ENCODE measurements at regions not wholly inside any gene's neighbourhood (a gene's known extent, or its start where the extent isn't known, plus 50 kb on each side); places are given as distances from the start of the nearest gene placed in this dataset.

- no TSS peak for BruUV-seq (replicated peaks)
- Histone ChIP-seq H3K36me3 (ENCODE audit: control insufficient read depth, insufficient read depth, low read length) (no peaks in the 10 kb centered on the region), H3K4me1 (no peaks in the 10 kb centered on the region; the same call in 1 of the 2 replicates), H3K4me3 (ENCODE audit: low read depth, low read length) (no peak overlapping the region), H3K9me3 (no peaks in the 10 kb centered on the region), H3K27me3 (replicated peaks; ENCODE audit: control insufficient read depth, insufficient read depth, low read length) (no peaks in the 10 kb centered on the region)
- DNase-seq = no peak
- peaks cover 18% of the 10 kb centered on the region for H3K4me1 Mint-ChIP-seq (ENCODE audit: low read depth, unreplicated experiment)
- TF ChIP-seq, protein P1, sequence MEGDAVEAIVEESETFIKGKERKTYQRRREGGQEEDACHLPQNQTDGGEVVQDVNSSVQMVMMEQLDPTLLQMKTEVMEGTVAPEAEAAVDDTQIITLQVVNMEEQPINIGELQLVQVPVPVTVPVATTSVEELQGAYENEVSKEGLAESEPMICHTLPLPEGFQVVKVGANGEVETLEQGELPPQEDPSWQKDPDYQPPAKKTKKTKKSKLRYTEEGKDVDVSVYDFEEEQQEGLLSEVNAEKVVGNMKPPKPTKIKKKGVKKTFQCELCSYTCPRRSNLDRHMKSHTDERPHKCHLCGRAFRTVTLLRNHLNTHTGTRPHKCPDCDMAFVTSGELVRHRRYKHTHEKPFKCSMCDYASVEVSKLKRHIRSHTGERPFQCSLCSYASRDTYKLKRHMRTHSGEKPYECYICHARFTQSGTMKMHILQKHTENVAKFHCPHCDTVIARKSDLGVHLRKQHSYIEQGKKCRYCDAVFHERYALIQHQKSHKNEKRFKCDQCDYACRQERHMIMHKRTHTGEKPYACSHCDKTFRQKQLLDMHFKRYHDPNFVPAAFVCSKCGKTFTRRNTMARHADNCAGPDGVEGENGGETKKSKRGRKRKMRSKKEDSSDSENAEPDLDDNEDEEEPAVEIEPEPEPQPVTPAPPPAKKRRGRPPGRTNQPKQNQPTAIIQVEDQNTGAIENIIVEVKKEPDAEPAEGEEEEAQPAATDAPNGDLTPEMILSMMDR (IDR thresholded peaks at IDR 0.05; ENCODE audit: insufficient read depth in 1 of 2, low read depth in 1 of 2, low read length in 1 of 2, severe bottlenecking in 1 of 2, unreplicated experiment in 1 of 2) = no peak
- ChIA-PET CTCF (no interaction called here), POLR2A (no interaction called here)
- intact Hi-C loops (cut with micrococcal nuclease; ENCODE audit: unreplicated experiment) = no loop called here
- no peaks in the 10 kb centered on the region for H3K27me3 Mint-ChIP-seq (ENCODE audit: insufficient read depth, unreplicated experiment)
- no peak overlapping the region for H3K4me3 Mint-ChIP-seq (ENCODE audit: unreplicated experiment)
- no peak overlapping the region for H3K27ac Mint-ChIP-seq (ENCODE audit: unreplicated experiment)
- H3K9me3 Mint-ChIP-seq (ENCODE audit: unreplicated experiment) = no peaks in the 10 kb centered on the region
- no peaks in the 10 kb centered on the region for H3K36me3 Mint-ChIP-seq (ENCODE audit: insufficient read depth, unreplicated experiment)
Measured at GRCh38 chr2:133823226-133823550, 254.9 kb upstream of the NCKAP5 start.

GRCh38 chr2:133824869-133825268, 256.6 kb upstream of the NCKAP5 start:
- intact Hi-C loops (cut with micrococcal nuclease; ENCODE audit: unreplicated experiment) = no loop called here
- no peak for DNase-seq
- no peaks in the 10 kb centered on the region for H3K36me3 Mint-ChIP-seq (ENCODE audit: insufficient read depth, unreplicated experiment)
- no peaks in the 10 kb centered on the region for H3K9me3 ChIP-seq
- no peaks in the 10 kb centered on the region for H3K27me3 Mint-ChIP-seq (ENCODE audit: insufficient read depth, unreplicated experiment)
- no TSS peak for BruUV-seq (replicated peaks)
- no peak overlapping the region for H3K4me3 Mint-ChIP-seq (ENCODE audit: unreplicated experiment)
- no peaks in the 10 kb centered on the region for H3K36me3 ChIP-seq (ENCODE audit: control insufficient read depth, insufficient read depth, low read length)
- ChIA-PET CTCF (no interaction called here), POLR2A (no interaction called here)
- no peak overlapping the region for H3K4me3 ChIP-seq (ENCODE audit: low read depth, low read length)
- no peaks in the 10 kb centered on the region for H3K4me1 ChIP-seq
- TF ChIP-seq, protein P1 (IDR thresholded peaks at IDR 0.05; ENCODE audit: insufficient read depth in 1 of 2, low read depth in 1 of 2, low read length in 1 of 2, severe bottlenecking in 1 of 2, unreplicated experiment in 1 of 2) = no peak
- peaks cover 7% of the 10 kb centered on the region for H3K4me1 Mint-ChIP-seq (ENCODE audit: low read depth, unreplicated experiment)
- H3K9me3 Mint-ChIP-seq (ENCODE audit: unreplicated experiment) = no peaks in the 10 kb centered on the region
- H3K27ac Mint-ChIP-seq (ENCODE audit: unreplicated experiment) = no peak overlapping the region
- H3K27me3 ChIP-seq (replicated peaks; ENCODE audit: control insufficient read depth, insufficient read depth, low read length) = no peaks in the 10 kb centered on the region

GRCh38 chr2:133825778-133826177, 257.5 kb upstream of the NCKAP5 start:
- Histone ChIP-seq H3K4me1 (no peaks in the 10 kb centered on the region), H3K4me3 (ENCODE audit: low read depth, low read length) (no peak overlapping the region), H3K27me3 (replicated peaks; ENCODE audit: control insufficient read depth, insufficient read depth, low read length) (no peaks in the 10 kb centered on the region), H3K9me3 (no peaks in the 10 kb centered on the region), H3K36me3 (ENCODE audit: control insufficient read depth, insufficient read depth, low read length) (no peaks in the 10 kb centered on the region)
- ChIA-PET POLR2A (no interaction called here), CTCF (no interaction called here)
- H3K36me3 Mint-ChIP-seq (ENCODE audit: insufficient read depth, unreplicated experiment) = no peaks in the 10 kb centered on the region
- intact Hi-C loops (cut with micrococcal nuclease; ENCODE audit: unreplicated experiment) = no loop called here
- no peaks in the 10 kb centered on the region for H3K27me3 Mint-ChIP-seq (ENCODE audit: insufficient read depth, unreplicated experiment)
- no peaks in the 10 kb centered on the region for H3K9me3 Mint-ChIP-seq (ENCODE audit: unreplicated experiment)
- H3K27ac Mint-ChIP-seq (ENCODE audit: unreplicated experiment) = no peak overlapping the region
- no peak overlapping the region for H3K4me3 Mint-ChIP-seq (ENCODE audit: unreplicated experiment)
- peaks cover 7% of the 10 kb centered on the region for H3K4me1 Mint-ChIP-seq (ENCODE audit: low read depth, unreplicated experiment)
- TF ChIP-seq, protein P1 (IDR thresholded peaks at IDR 0.05; ENCODE audit: insufficient read depth in 1 of 2, low read depth in 1 of 2, low read length in 1 of 2, severe bottlenecking in 1 of 2, unreplicated experiment in 1 of 2) = no peak
- no peak for DNase-seq
- no TSS peak for BruUV-seq (replicated peaks)
